GM23248 (cell line): ENCODE measurements at regions not wholly inside any gene's neighbourhood (a gene's known extent, or its start where the extent isn't known, plus 50 kb on each side); places are given as distances from the start of the nearest gene placed in this dataset.

Experiments used
- DNase-seq: peaks from one replicate; pipeline ENCODE4 v3.0.0-alpha.2; 2015
- H2AFZ ChIP-seq: fragments of 200-600 bp; sonication (generic); 2 replicates; pipeline ENCODE4 v1.6.1; 2016; ENCODE audit warnings: antibody characterized with exemption
- H3F3A ChIP-seq: fragments of 200-600 bp; sonication (generic); 2 replicates; pipeline ENCODE4 v1.6.1; 2016; ENCODE audit warnings: mild to moderate bottlenecking, antibody characterized with exemption, mixed run types; ENCODE audit not compliant: insufficient read depth
- H3K27ac ChIP-seq: fragments of 200-600 bp; sonication (generic); 2 replicates; pipeline ENCODE4 v1.5.1; 2016; ENCODE audit warnings: mild to moderate bottlenecking
- H3K27me3 ChIP-seq: fragments of 200-600 bp; sonication (generic); replicated peaks from 2 replicates; pipeline ENCODE4 v1.6.1; 2016; ENCODE audit warnings: mild to moderate bottlenecking; ENCODE audit not compliant: insufficient read depth
- H3K36me3 ChIP-seq: fragments of 200-600 bp; sonication (generic); 2 replicates; pipeline ENCODE4 v1.6.1; 2016; ENCODE audit warnings: low read depth, mild to moderate bottlenecking
- H3K4me1 ChIP-seq: fragments of 200-600 bp; sonication (generic); 2 replicates; pipeline ENCODE4 v1.6.1; 2016; ENCODE audit warnings: mild to moderate bottlenecking; ENCODE audit not compliant: insufficient read depth
- H3K4me2 ChIP-seq: fragments of 200-600 bp; sonication (generic); one replicate; pipeline ENCODE4 v1.6.1; 2016; ENCODE audit warnings: mild to moderate bottlenecking; ENCODE audit not compliant: unreplicated experiment
- H3K4me3 ChIP-seq: fragments of 200-600 bp; sonication (generic); 2 replicates; pipeline ENCODE4 v1.5.1; 2016; ENCODE audit warnings: mild to moderate bottlenecking
- H3K79me2 ChIP-seq: fragments of 200-600 bp; sonication (generic); 2 replicates; pipeline ENCODE4 v1.6.1; 2016; ENCODE audit warnings: mild to moderate bottlenecking; ENCODE audit not compliant: insufficient read depth
- H3K9ac ChIP-seq: fragments of 200-600 bp; sonication (generic); 2 replicates; pipeline ENCODE4 v1.6.1; 2016; ENCODE audit warnings: mild to moderate bottlenecking
- H3K9me2 ChIP-seq: fragments of 200-600 bp; sonication (generic); 2 replicates; pipeline ENCODE4 v1.6.1; 2016; ENCODE audit warnings: mixed run types, mild to moderate bottlenecking, moderate library complexity; ENCODE audit not compliant: insufficient read depth
- H3K9me3 ChIP-seq: fragments of 200-600 bp; sonication (generic); one replicate; pipeline ENCODE4 v1.6.1; 2017; ENCODE audit warnings: low read depth
- H4K20me1 ChIP-seq: fragments of 200-600 bp; sonication (generic); 2 replicates; pipeline ENCODE4 v1.6.0; 2016; ENCODE audit not compliant: insufficient read depth
- EZH2 ChIP-seq: fragments of 200-600 bp; sonication (generic); IDR thresholded peaks from 2 replicates; pipeline ENCODE4 v1.6.1; 2018; ENCODE audit warnings: antibody characterized with exemption, mild to moderate bottlenecking; ENCODE audit not compliant: insufficient read depth, poor library complexity, severe bottlenecking
- EZH2phosphoT487 ChIP-seq: fragments of 200-600 bp; sonication (generic); IDR thresholded peaks from 2 replicates; pipeline ENCODE4 v1.6.1; 2018; ENCODE audit warnings: antibody characterized with exemption, moderate library complexity, mild to moderate bottlenecking, low read depth; ENCODE audit not compliant: insufficient read depth
- WGBS, 2 experiments: methylation state at CpG; one replicate each; pipeline ENCODE4 v1.1.6; 2015 to 2017; ENCODE audit warnings: low lambda C conversion rate in 2 of 2, low coverage in 1 of 2; ENCODE audit errors: missing lambda C conversion rate in 2 of 2; 5-methylcytosine and 5-hydroxymethylcytosine counted together
- in situ Hi-C: fragments of 300-500 bp; cut with MboI; formaldehyde crosslinking; loops from 2 replicates; pipeline ENCODE4 v1.15.0; 2020

- H3F3A ChIP-seq: no peaks in the 10 kb centered on the region
- WGBS, 2 experiments: 88 to 93% methylated on average over 3 of the region's 3 CpGs
- no peak overlapping the region for H3K4me3 ChIP-seq
- no peaks in the 10 kb centered on the region for H3K9me3 ChIP-seq
- H2AFZ ChIP-seq: no peak overlapping the region
- no peaks in the 10 kb centered on the region for H3K79me2 ChIP-seq
- TF ChIP-seq EZH2phosphoT487 (no peak), EZH2 (no peak)
- no peak overlapping the region for H3K9ac ChIP-seq
- no peaks in the 10 kb centered on the region for H3K27me3 ChIP-seq
- no peaks in the 10 kb centered on the region for H3K36me3 ChIP-seq
- no peak for DNase-seq
- H3K9me2 ChIP-seq: no peaks in the 10 kb centered on the region
- in situ Hi-C loops: no loop called here
- no peak overlapping the region for H3K4me2 ChIP-seq
- no peaks in the 10 kb centered on the region for H4K20me1 ChIP-seq
- H3K27ac ChIP-seq: no peak overlapping the region
- H3K4me1 ChIP-seq: no peaks in the 10 kb centered on the region
Measured at GRCh38 chr17:82998637-82999036, 80.8 kb upstream of the METRNL start.

GRCh38 chr17:83000738-83001137 is 78.7 kb upstream of the METRNL start:
- no peaks in the 10 kb centered on the region for H3K4me1 ChIP-seq
- no peak overlapping the region for H3K4me2 ChIP-seq
- no peaks in the 10 kb centered on the region for H3K27me3 ChIP-seq
- H3K9ac ChIP-seq: no peak overlapping the region
- 77 to 78% methylated on average over 6 of the region's 6 CpGs for WGBS, 2 experiments
- H3K9me2 ChIP-seq: no peaks in the 10 kb centered on the region
- H4K20me1 ChIP-seq: no peaks in the 10 kb centered on the region
- no peak overlapping the region for H3K27ac ChIP-seq
- no peak for TF ChIP-seq EZH2phosphoT487
- no peak for TF ChIP-seq EZH2
- no peak overlapping the region for H2AFZ ChIP-seq
- no peaks in the 10 kb centered on the region for H3K79me2 ChIP-seq
- no peak overlapping the region for H3K4me3 ChIP-seq
- no peaks in the 10 kb centered on the region for H3K9me3 ChIP-seq
- in situ Hi-C loops: no loop called here
- no peaks in the 10 kb centered on the region for H3F3A ChIP-seq
- DNase-seq: no peak
- H3K36me3 ChIP-seq: no peaks in the 10 kb centered on the region

GRCh38 chr17:83002118-83002805 is 77.1 kb upstream of the METRNL start:
- Histone ChIP-seq H3K79me2 (no peaks in the 10 kb centered on the region), H3K9me2 (no peaks in the 10 kb centered on the region), H3K27me3 (no peaks in the 10 kb centered on the region), H3K9ac (no peak overlapping the region), H3K4me2 (no peak overlapping the region), H3K9me3 (no peaks in the 10 kb centered on the region), H3K4me1 (0 out of 2 replicates have a peak, but pooled peaks cover 4% of the 10 kb centered on the region), H3F3A (no peaks in the 10 kb centered on the region), H3K27ac (no peak overlapping the region), H3K4me3 (no peak overlapping the region), H4K20me1 (no peaks in the 10 kb centered on the region), H3K36me3 (no peaks in the 10 kb centered on the region), H2AFZ (no peak overlapping the region)
- in situ Hi-C loops: no loop called here
- WGBS, 2 experiments: 96% methylated on average over 33 of the region's 33 CpGs
- DNase-seq: no peak
- no peak for TF ChIP-seq EZH2
- no peak for TF ChIP-seq EZH2phosphoT487

- in situ Hi-C loops: no loop called here
- Histone ChIP-seq H3K4me2 (no peak overlapping the region), H3K27me3 (no peaks in the 10 kb centered on the region), H3K9me2 (no peaks in the 10 kb centered on the region), H3K27ac (no peak overlapping the region), H3K9me3 (no peaks in the 10 kb centered on the region), H3K4me3 (no peak overlapping the region), H3K4me1 (0 out of 2 replicates have a peak, but pooled peaks cover 4% of the 10 kb centered on the region), H3K36me3 (no peaks in the 10 kb centered on the region), H3F3A (no peaks in the 10 kb centered on the region), H2AFZ (no peak overlapping the region), H3K9ac (no peak overlapping the region), H4K20me1 (no peaks in the 10 kb centered on the region), H3K79me2 (no peaks in the 10 kb centered on the region)
- DNase-seq: no peak
- WGBS, 2 experiments: 91 to 94% methylated on average over 22 to 29 of the region's 29 CpGs
- TF ChIP-seq EZH2 (no peak), EZH2phosphoT487 (no peak)
Measured at GRCh38 chr17:83004791-83005380, 74.5 kb upstream of the METRNL start.
